Activated T-cell treated with anti-CD3 and anti-CD28 coated beads, Interleukin-2, amount 50 U/mL, for 1 hour (primary cell): ENCODE measurements at regions not wholly inside any gene's neighbourhood (a gene's known extent, or its start where the extent isn't known, plus 50 kb on each side); places are given as distances from the start of the nearest gene placed in this dataset.
A peak's percentile ranks its signal among the peaks of the same experiment; 100 is the strongest.
"Not testable (repeated sequence)": the region's sequence is repeated elsewhere in the genome, so short reads cannot be mapped to it uniquely, and the experiment has no call there.

Experiments
- DNase-seq: peaks from one replicate; pipeline ENCODE4 v3.0.0-alpha.2; 2020

- not testable (repeated sequence) for DNase-seq
Observed at GRCh38 chr7:65519751-65520150, 146.1 kb downstream of the ZNF92 start.

GRCh38 chr7:65545465-65546161, 172.0 kb downstream of the ZNF92 start:
- not testable (repeated sequence) for DNase-seq

GRCh38 chr7:65549589-65550443, 176.2 kb downstream of the ZNF92 start:
- DNase-seq, result not testable (repeated sequence)

- not testable (repeated sequence) for DNase-seq
Observed at GRCh38 chr7:65550444-65550809, 176.8 kb downstream of the ZNF92 start.

GRCh38 chr7:65551042-65551441, 177.4 kb downstream of the ZNF92 start:
- DNase-seq, result not testable (repeated sequence)

GRCh38 chr7:65554553-65555476, 181.2 kb downstream of the ZNF92 start:
- DNase-seq, result not testable (repeated sequence)

- peak; percentile 10 for DNase-seq
Observed at GRCh38 chr7:65558584-65558983, 184.9 kb downstream of the ZNF92 start.

GRCh38 chr7:65561786-65562372, 188.2 kb downstream of the ZNF92 start:
- not testable (repeated sequence) for DNase-seq

GRCh38 chr7:65562522-65562921, 188.9 kb downstream of the ZNF92 start:
- DNase-seq, result not testable (repeated sequence)

- not testable (repeated sequence) for DNase-seq
Observed at GRCh38 chr7:65563333-65563732, 189.7 kb downstream of the ZNF92 start.

GRCh38 chr7:65568226-65568625, 194.6 kb downstream of the ZNF92 start:
- DNase-seq, result not testable (repeated sequence)

GRCh38 chr7:65570990-65571389, 197.3 kb downstream of the ZNF92 start:
- DNase-seq, result not testable (repeated sequence)

- peak; percentile 14 for DNase-seq
Observed at GRCh38 chr7:65572581-65572980, 198.9 kb downstream of the ZNF92 start.

- DNase-seq, result not testable (repeated sequence)
Observed at GRCh38 chr7:65576370-65576769, 202.7 kb downstream of the ZNF92 start.

GRCh38 chr7:65582518-65583119, 209.0 kb downstream of the ZNF92 start:
- DNase-seq, result not testable (repeated sequence)

GRCh38 chr7:65602495-65602894, 228.8 kb downstream of the ZNF92 start:
- not testable (repeated sequence) for DNase-seq

GRCh38 chr7:65609131-65609530, 235.5 kb downstream of the ZNF92 start:
- DNase-seq, result no peak

GRCh38 chr7:65613644-65614289, 240.1 kb downstream of the ZNF92 start:
- not testable (repeated sequence) for DNase-seq

GRCh38 chr7:65616111-65616510, 242.5 kb downstream of the ZNF92 start:
- not testable (repeated sequence) for DNase-seq

- DNase-seq, result not testable (repeated sequence)
Observed at GRCh38 chr7:65620216-65620615, 246.6 kb downstream of the ZNF92 start.

GRCh38 chr7:65621580-65622201, 248.0 kb downstream of the ZNF92 start:
- peak; percentile 18 for DNase-seq
